CD4-positive, alpha-beta T cell treated with Interleukin-17A for 4 hours (primary cell): ENCODE measurements at regions not wholly inside any gene's neighbourhood (a gene's known extent, or its start where the extent isn't known, plus 50 kb on each side); places are given as distances from the start of the nearest gene placed in this dataset.
"Not testable (repeated sequence)": the region's sequence is repeated elsewhere in the genome, so short reads cannot be mapped to it uniquely, and the experiment has no call there.

Experiments
- DNase-seq: peaks from one replicate; pipeline ENCODE4 v3.0.0-alpha.2; 2020; ENCODE audit warnings: mixed read lengths

GRCh38 chr7:156511426-156511825, 129.1 kb upstream of the RNF32 start:
- no peak for DNase-seq

GRCh38 chr7:156510966-156511365, 129.6 kb upstream of the RNF32 start:
- no peak for DNase-seq

GRCh38 chr7:156509216-156509615, 131.4 kb upstream of the RNF32 start:
- no peak for DNase-seq

- no peak for DNase-seq
Observed at GRCh38 chr7:156505876-156506275, 134.7 kb upstream of the RNF32 start.

DNA sequence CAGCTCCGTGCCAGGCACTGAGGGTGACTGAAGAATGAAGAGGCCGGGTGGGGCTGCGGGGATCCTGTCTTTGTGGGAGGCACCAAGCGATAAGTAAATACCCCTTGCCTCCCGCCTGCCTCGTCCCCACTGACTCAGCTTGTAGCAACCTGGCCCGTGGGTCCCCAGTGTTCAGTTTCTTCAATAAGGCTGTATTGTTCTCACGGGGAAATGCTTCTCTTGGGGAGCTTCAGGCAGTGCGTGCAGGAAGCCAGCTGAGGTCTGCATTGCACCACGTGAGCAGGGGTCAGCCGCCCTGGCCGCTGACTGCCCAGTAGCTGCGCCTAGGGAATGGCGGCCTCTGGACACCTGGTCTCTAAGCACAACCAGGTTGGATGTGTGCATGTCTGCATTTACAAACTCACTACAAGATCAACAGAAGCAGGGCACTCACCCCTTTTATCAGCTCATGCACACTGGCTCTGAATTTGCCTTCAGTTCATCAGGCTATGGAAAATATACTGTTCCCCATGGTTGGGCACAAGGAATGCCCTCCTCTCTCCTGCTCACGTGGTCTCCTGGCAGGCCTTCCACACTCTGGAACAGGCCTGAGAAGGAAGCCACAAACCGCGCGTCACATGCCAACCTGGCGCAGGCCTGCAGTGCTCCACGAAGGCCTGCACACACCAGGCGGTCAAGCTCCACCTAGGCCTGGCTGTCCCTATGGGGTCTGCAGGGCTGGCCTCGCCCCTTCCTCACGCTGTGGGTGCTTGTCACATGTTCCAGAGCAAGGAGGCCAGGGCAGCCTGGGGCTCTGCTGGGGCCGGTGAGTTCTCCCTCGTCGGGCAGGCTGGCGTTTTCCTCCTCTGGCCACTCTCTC, 135.7 kb upstream of the RNF32 start:
- no peak for DNase-seq

DNA sequence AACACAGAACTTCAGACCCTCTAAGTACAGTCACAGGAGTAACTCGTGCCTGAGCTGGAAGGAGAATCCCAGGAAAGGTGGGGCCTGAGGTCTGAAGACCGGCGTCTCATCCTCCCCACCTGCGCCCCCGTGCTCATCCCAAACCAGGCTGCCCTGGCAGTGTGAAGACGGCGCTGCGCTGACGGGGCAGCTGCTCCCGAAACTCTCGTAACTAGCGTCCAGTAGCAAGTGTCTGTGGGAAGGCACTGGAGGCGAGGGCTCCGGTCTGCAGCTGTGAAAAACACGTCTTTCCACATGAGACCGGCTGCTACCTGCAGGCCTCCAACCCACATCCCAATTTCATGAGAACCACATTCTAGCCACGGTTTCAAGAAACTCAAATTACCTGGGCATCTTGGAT, 136.6 kb upstream of the RNF32 start:
- no peak for DNase-seq

DNA sequence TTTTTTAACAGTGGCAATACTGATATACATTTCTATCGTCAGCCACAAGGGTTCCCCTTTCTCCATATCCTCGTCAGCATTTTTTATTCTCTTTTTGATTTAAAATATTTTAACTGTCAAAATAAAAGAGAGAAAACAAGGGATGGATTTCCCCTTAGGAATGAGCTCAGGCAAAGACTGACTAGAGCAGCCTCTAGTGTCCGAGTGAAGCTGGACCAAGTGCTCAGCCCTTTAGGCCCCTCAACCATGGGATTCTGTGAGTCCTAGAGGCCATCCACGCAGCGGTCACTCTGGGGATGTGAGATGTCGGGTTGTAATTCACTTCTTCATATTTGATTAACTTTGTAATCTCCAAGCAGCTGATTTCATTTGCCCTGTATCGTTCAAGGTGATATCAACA, 137.4 kb upstream of the RNF32 start:
- no peak for DNase-seq

DNA sequence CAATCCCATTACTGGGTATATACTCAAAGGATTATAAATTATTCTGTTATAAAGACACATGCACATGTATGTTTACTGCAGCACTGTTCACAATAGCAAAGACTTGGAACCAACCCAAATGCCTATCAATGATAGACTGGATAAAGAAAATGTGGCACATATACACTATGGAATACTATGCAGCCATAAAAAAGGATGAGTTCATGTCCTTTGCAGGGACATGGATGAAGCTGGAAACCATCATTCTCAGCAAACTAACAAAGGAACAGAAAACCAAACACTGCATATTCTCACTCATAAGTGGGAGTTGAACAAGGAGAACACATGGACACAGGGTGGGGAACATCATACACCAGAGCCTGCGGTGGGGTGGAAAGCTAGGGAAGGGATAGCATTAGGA, 138.8 kb upstream of the RNF32 start:
- DNase-seq = not testable (repeated sequence)

- no peak for DNase-seq
Observed at GRCh38 chr7:156499247-156499881, 141.2 kb upstream of the RNF32 start.

- no peak for DNase-seq
Observed at GRCh38 chr7:156497776-156498509, 142.6 kb upstream of the RNF32 start.

DNA sequence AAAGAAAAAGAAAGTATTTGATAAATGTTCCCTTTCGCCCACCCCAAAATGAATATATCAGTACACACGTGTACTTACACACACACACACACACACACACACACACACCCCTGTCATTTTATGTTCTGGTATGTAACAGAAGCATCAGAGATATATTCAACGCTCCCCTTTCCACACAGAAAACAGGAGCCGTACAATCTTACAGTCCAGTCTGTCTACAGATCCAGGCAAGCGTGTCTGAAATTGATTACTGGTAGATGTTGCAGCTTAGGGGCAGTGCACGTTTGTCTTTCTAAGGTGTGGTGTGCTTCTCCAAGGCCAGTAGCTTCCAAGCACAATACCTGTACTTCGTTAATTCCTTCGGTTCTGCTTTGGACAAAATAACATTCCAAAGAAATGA, 143.7 kb upstream of the RNF32 start:
- DNase-seq = no peak

GRCh38 chr7:156496363-156496769, 144.2 kb upstream of the RNF32 start:
- no peak for DNase-seq

DNA sequence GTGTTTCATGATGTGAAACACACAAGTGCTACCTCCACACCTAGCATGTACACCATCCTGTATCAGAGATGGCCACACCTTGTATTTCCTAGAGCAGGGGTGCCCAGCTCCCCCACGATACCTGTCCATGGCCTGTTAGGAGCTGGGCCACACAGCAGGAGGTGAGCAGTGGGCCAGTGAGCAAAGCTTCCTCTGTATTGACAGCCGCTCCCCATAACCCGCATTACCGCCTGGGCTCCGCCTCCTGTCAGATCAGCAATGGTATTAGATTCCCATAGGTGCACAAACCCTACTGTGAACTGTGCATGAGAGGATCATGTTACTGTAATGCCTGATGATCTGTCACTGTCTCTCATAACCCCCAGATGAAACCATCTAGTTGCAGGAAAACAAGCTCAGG, 145.6 kb upstream of the RNF32 start:
- DNase-seq = no peak

- no peak for DNase-seq
Observed at GRCh38 chr7:156493942-156494341, 146.6 kb upstream of the RNF32 start.

GRCh38 chr7:156492170-156492569, 148.4 kb upstream of the RNF32 start:
- DNase-seq = no peak

- no peak for DNase-seq
Observed at GRCh38 chr7:156491435-156491834, 149.1 kb upstream of the RNF32 start.

- DNase-seq = no peak
Observed at GRCh38 chr7:156490021-156490800, 150.4 kb upstream of the RNF32 start.

GRCh38 chr7:156487811-156488533, 152.6 kb upstream of the RNF32 start:
- DNase-seq = no peak

- DNase-seq = no peak
Observed at GRCh38 chr7:156480671-156481070, 159.9 kb upstream of the RNF32 start.

GRCh38 chr7:156479596-156479995, 161.0 kb upstream of the RNF32 start:
- no peak for DNase-seq

DNA sequence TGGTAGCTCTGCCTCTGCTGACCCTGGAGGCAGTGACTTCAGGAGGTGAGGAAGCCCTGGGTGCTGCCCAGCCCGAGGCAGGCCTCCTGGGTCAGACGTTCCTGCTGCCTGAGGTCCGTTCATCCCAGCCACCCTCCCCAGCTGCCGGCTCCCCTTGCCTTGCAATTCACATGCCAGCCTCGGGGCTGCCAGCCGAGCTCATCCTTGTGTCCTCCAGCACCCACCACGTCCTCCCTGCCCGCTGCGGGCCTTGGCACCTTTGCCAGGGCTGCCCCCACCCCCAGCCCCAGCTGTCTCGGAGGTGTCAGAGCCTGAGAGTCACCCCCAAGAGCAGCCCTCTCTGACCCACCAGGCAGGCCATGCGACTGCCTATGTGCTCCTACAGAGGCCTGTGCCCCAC, 162.1 kb upstream of the RNF32 start:
- DNase-seq = no peak

GRCh38 chr7:156475666-156476065, 164.9 kb upstream of the RNF32 start:
- DNase-seq = no peak
